C4-2B (cell line): ENCODE measurements at regions not wholly inside any gene's neighbourhood (a gene's known extent, or its start where the extent isn't known, plus 50 kb on each side); places are given as distances from the start of the nearest gene placed in this dataset.
"Not testable (repeated sequence)": the region's sequence is repeated elsewhere in the genome, so short reads cannot be mapped to it uniquely, and the experiment has no call there.

Experiments used
- H3K27ac ChIP-seq: fragments of 450-650 bp; 2 replicates; pipeline ENCODE4 v1.5.1; 2017
- ZFX ChIP-seq: fragments of 450-650 bp; IDR thresholded peaks from 2 replicates; pipeline ENCODE4 v1.6.1; 2017
- TF ChIP-seq, protein P1 (sequence below): fragments of 450-650 bp; conservative IDR thresholded peaks from 2 replicates; pipeline ENCODE4 v1.5.1; 2017; ENCODE audit warnings: mild to moderate bottlenecking

DNA sequence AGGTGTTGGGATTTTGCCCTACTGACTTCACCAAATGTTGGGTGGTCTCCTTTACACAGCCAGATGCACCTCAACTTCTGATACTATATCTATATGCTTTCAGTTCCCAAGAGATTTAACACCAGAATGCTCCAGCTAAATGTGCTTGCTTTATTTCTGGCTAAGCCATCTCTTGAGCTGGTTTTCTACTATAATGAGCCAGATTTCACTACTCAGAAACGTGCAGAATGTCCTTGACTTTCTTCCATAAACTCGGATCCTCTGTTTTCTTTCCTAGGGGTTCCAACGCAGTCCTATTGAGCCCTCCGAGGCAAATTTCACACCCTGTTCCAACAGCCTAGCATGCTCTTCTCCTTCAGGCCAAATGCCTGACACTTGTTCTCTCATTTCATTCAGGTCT lies 200.3 kb downstream of the DPY19L2 start:
- TF ChIP-seq, protein P1, sequence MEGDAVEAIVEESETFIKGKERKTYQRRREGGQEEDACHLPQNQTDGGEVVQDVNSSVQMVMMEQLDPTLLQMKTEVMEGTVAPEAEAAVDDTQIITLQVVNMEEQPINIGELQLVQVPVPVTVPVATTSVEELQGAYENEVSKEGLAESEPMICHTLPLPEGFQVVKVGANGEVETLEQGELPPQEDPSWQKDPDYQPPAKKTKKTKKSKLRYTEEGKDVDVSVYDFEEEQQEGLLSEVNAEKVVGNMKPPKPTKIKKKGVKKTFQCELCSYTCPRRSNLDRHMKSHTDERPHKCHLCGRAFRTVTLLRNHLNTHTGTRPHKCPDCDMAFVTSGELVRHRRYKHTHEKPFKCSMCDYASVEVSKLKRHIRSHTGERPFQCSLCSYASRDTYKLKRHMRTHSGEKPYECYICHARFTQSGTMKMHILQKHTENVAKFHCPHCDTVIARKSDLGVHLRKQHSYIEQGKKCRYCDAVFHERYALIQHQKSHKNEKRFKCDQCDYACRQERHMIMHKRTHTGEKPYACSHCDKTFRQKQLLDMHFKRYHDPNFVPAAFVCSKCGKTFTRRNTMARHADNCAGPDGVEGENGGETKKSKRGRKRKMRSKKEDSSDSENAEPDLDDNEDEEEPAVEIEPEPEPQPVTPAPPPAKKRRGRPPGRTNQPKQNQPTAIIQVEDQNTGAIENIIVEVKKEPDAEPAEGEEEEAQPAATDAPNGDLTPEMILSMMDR, result no peak
- TF ChIP-seq ZFX, result no peak
- no peak overlapping the region for H3K27ac ChIP-seq

DNA sequence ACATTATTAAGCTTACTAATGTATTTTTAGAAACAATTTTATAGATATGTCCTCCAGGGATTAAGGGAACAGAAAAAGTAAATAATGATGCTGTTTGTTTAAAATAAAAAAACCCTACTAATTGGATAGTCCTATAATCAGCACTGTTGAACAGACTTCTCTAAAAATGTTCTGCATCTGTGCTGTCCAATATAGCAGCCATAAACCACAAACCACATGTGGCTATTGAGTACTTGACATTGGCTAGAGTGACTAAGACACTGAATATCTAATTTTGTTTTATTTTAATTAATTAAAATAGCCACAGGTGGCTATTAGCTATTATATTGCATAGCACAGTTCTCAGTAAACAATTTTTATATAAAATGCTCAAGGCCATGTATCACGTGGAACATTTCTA lies 210.4 kb downstream of the DPY19L2 start:
- TF ChIP-seq, protein P1, result no peak
- TF ChIP-seq ZFX, result no peak
- H3K27ac ChIP-seq, result peak overlapping the region; percentile 45; the same call in 1 of the 2 replicates

DNA sequence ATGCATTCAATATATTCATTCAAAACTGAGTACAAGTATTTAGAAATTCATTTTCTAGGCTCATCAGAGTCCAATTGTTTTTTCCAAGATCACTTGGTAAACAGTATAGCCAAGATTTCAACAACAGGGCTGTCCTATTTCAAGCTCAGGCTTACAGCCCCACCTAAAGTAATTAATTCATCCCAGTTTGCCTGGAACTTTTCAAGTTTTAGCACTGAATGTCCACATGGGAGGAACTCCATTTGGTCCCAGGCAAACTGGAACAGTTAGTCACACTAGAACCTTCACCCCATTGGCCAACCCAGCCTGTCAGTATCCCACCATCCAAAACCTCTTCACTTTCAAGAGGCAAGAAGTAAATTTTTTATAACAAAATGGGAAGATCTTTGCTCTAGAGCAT lies 210.9 kb downstream of the DPY19L2 start:
- peak overlapping the region; percentile 45; the same call in 1 of the 2 replicates for H3K27ac ChIP-seq
- TF ChIP-seq, protein P1, result no peak
- TF ChIP-seq ZFX, result no peak

DNA sequence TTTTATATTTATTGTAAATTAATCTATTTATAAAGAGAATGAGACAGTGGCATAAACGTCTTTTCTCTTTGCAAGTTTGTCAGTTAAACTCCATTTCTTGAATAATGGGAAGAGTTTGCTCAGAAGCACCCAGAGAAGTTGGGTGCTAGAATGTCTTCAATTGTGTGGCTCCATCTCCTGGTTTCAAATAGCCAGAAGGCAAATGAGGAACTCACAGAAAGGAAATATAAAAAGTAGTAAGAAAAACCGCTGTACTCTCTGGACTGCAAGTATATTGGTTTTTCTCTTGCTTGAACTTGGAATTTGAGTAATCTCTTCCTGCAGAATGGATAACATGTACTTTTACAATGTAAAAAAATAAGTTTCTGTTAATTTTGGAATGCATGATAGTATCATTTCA lies 217.5 kb downstream of the DPY19L2 start:
- H3K27ac ChIP-seq, result no peak overlapping the region
- TF ChIP-seq, protein P1, result no peak
- TF ChIP-seq ZFX, result no peak

DNA sequence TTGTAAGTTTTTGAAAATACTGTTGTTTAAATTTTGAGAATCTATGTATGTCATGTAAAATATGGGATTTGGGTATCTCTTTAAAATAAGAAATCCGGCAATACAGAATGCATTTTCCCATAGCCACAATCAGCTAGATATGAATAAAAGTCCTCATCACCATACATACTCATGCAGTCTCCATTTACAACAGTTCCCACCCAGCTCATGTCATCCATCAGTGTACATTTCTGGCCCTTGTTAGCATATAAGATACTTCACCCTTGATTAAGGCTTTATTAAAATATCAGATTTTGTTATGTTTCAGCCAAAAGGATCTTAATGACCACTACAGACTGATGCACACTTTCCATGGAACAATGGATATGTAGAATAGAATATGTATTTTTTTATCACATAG lies 218.0 kb downstream of the DPY19L2 start:
- no peak for TF ChIP-seq ZFX
- TF ChIP-seq, protein P1, result no peak
- no peak overlapping the region for H3K27ac ChIP-seq

DNA sequence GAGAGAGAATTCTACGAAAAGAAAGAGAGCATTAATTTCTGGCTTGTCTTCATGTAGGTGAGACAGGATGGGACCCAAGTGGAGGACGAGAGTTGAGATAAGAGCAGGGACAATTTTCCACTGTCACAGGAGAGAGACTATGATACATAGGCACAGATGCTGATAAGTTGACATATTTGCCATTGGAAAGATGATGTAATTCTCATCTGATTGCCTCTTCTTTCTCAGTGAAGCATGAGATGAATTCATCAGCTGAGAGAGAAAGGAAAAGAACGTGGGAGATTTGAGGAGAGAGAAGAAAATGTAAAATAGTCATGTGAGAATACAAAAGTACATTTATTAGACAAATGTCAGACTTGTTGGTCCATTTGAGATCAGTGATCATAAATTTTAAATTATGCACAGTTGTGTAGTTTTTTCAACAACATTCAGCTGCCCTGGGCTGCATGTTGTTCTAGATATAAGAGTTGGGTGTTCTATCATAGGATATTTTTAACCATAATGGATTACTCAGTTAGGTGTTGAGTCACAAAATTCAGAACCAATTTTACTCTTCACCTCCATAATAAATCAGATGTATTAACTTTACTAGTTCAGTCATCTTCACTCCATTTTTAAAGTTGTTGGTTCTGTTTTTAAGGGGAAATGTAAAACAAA lies 222.9 kb downstream of the DPY19L2 start:
- no peak overlapping the region for H3K27ac ChIP-seq
- TF ChIP-seq, protein P1, result no peak
- TF ChIP-seq ZFX, result no peak

DNA sequence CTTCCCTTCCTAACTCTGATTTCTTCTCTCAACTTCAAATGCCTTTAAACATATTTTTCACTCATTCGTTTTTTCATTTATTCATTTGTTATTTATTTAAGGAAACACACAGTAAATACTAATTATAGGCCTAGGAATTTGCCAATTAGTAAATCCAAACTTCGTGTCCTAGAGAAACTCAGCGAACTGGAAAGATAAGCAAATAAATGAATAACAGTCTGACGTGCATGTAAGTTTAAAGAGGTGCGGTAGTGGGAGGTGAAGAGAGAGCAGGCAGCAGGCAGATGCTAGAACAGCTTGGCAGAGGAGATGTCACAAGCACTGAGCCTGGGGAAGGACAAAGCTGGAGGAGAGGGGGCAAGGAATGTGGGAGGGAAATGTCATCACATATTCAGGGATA lies 228.2 kb downstream of the DPY19L2 start:
- TF ChIP-seq, protein P1, result no peak
- TF ChIP-seq ZFX, result no peak
- H3K27ac ChIP-seq, result peak overlapping the region; percentile 29; the same call in 1 of the 2 replicates

DNA sequence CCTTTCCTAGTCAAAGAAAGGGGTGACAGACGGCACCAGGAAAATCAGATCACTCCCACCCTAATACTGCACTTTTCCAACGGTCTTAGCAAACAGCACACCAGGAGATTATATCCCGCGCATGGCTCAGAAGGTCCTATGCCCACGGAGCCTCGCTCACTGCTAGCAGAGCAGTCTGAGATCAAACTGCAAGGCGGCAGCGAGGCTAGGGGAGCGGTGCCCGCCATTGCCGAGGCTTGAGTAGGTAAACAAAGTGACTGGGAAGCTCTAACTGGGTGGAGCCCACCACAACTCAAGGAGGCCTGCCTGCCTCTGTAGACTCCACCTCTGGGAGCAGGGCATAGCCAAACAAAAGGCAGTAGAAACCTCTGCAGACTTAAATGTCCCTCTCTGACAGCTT lies 233.9 kb downstream of the DPY19L2 start:
- not testable (repeated sequence) for H3K27ac ChIP-seq

DNA sequence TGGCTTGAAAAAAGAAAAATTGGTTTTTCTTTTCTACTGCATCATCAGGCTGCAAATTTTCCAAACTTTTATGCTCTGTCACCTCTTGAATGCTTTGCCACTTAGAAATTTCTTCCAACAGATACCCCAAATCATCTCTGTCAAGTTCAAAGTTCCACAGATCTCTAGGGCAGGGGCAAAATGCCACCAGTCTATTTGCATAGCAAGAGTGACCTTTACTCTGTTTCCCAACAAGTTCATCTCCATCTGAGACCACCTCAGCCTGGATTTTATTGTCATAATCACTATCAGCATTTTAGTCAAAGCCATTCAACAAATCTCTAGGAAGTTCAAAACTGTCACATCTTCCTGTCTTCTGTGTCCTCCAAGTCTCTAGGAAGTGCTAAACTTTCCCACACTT lies 240.3 kb downstream of the DPY19L2 start:
- not testable (repeated sequence) for H3K27ac ChIP-seq

DNA sequence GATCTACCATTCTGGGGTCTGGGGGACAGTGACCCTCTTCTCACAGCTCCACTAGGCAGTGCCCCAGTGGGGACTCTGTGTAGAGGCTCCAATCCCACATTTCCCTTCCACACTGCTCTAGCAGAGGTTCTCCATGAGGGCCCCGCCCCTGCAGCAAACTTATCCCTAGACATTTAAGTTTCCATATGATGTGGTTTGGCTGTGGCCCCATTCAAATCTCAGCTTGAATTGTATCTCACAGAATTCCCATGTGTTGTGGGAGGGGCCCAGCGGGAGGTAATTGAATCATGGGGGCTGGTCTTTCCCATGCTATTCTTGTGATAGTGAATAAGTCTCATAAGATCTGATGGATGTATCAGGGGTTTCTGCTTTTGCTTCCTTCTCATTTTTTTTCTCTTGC lies 241.3 kb downstream of the DPY19L2 start:
- H3K27ac ChIP-seq, result not testable (repeated sequence)
